Tibial artery (tissue), 4 donors: ENCODE measurements at regions not wholly inside any gene's neighbourhood (a gene's known extent, or its start where the extent isn't known, plus 50 kb on each side); places are given as distances from the start of the nearest gene placed in this dataset.
"Not testable (repeated sequence)": the region's sequence is repeated elsewhere in the genome, so short reads cannot be mapped to it uniquely, and the experiment has no call there.

Experiments
- DNase-seq, 2 donors: peaks; one replicate each; pipeline ENCODE4 v3.0.0-alpha.2; 2019
- H3K27ac ChIP-seq, 2 donors: fragments of 200-600 bp; sonication (generic) in 1 of 2; 1 replicate in 1 of 2; 2 replicates in 1 of 2; pipeline ENCODE4 v1.5.1; 2018 to 2019; ENCODE audit warnings: mild to moderate bottlenecking in 1 of 2
- H3K27me3 ChIP-seq, 2 donors: fragments of 200-600 bp; sonication (generic) in 1 of 2; one replicate each; pipeline versions ENCODE4 v1.5.1 to v1.6.0; 2016 to 2019
- H3K36me3 ChIP-seq, 3 donors: fragments of 200-600 bp; sonication (generic) in 2 of 3; one replicate each; pipeline ENCODE4 v1.5.1; 2016 to 2019; ENCODE audit warnings: mild to moderate bottlenecking in 2 of 3
- H3K4me1 ChIP-seq, 4 donors: fragments of 200-600 bp; sonication (generic) in 2 of 4; 1 replicate in 3 of 4; 2 replicates in 1 of 4; pipeline ENCODE4 v1.5.1; 2016 to 2019
- H3K4me3 ChIP-seq, 2 donors: fragments of 200-600 bp; sonication (generic) in 1 of 2; 1 replicate in 1 of 2; 2 replicates in 1 of 2; pipeline ENCODE4 v1.5.1; 2018 to 2019; ENCODE audit warnings: mild to moderate bottlenecking in 2 of 2
- H3K9me3 ChIP-seq, 3 donors: fragments of 200-600 bp; sonication (generic) in 1 of 3; one replicate each; pipeline ENCODE4 v1.5.1; 2016 to 2019
- intact Hi-C: fragments of 100-400 bp; cut with DNase I; formaldehyde crosslinking; loops from one replicate; pipeline ENCODE4 v1.15.0; 2023; ENCODE audit warnings: low total_unique reads
- TF ChIP-seq, protein P1 (sequence below), 2 experiments: fragments of 200-600 bp in 1 of 2; fragments of 450-650 bp in 1 of 2; IDR thresholded peaks; one replicate each; pipeline ENCODE4 v1.5.1; 2017 to 2019; ENCODE audit warnings: antibody characterized with exemption in 2 of 2, mild to moderate bottlenecking in 1 of 2, moderate library complexity in 1 of 2

DNA sequence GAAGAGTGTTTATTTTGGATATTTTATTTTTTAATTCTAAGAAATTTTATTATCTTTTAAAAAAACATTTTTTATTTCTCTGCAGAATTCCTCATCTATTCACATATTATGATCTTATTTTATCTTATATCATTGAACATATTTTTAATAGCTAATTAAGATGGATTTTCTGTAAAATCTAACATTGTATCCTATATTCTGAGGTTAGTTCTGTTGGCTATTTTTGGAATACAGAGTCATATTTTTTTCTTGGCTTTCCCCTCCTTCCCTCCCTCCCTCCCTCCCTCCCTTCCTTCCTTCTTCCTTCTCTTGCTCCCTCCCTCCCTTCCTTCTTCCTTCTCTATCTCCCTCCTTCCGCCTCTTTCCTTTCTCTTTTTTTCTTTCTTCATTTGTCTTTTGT is 2326.6 kb upstream of the RAG2 start:
- no peaks in the 10 kb centered on the region for H3K4me1 ChIP-seq
- H3K27ac ChIP-seq, result no peak overlapping the region
- H3K36me3 ChIP-seq, result no peaks in the 10 kb centered on the region
- intact Hi-C loops, result no loop called here
- H3K9me3 ChIP-seq, result no peaks in the 10 kb centered on the region
- H3K4me3 ChIP-seq, result no peak overlapping the region
- TF ChIP-seq, protein P1, sequence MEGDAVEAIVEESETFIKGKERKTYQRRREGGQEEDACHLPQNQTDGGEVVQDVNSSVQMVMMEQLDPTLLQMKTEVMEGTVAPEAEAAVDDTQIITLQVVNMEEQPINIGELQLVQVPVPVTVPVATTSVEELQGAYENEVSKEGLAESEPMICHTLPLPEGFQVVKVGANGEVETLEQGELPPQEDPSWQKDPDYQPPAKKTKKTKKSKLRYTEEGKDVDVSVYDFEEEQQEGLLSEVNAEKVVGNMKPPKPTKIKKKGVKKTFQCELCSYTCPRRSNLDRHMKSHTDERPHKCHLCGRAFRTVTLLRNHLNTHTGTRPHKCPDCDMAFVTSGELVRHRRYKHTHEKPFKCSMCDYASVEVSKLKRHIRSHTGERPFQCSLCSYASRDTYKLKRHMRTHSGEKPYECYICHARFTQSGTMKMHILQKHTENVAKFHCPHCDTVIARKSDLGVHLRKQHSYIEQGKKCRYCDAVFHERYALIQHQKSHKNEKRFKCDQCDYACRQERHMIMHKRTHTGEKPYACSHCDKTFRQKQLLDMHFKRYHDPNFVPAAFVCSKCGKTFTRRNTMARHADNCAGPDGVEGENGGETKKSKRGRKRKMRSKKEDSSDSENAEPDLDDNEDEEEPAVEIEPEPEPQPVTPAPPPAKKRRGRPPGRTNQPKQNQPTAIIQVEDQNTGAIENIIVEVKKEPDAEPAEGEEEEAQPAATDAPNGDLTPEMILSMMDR (IDR thresholded peaks at IDR 0.05), result no peak
- no peak for DNase-seq
- H3K27me3 ChIP-seq, result no peaks in the 10 kb centered on the region

DNA sequence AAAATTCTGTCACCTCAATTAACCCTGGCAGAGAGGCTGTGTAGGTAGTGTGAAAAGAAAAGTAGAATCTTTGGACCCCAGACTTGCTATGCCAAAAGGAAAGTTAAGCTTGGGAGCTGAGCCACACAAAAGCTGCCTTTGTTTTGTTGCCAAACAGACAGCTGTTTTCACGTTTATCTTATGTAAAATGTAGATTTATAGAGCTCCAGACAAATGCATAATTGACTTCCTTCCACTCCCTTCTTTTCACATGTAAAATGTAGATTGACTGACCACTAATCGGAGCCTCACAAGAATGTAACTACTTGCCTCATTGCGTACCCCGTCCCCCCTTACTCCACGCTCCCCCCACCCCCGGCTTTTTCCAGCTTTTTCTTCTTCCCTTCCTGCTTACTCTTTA is 2302.2 kb upstream of the RAG2 start:
- H3K4me1 ChIP-seq, result no peaks in the 10 kb centered on the region
- no peaks in the 10 kb centered on the region for H3K36me3 ChIP-seq
- H3K9me3 ChIP-seq, result no peaks in the 10 kb centered on the region
- DNase-seq, result no peak
- H3K27ac ChIP-seq, result no peak overlapping the region
- intact Hi-C loops, result no loop called here
- H3K4me3 ChIP-seq, result no peak overlapping the region
- TF ChIP-seq, protein P1 (IDR thresholded peaks at IDR 0.05), result no peak
- no peaks in the 10 kb centered on the region for H3K27me3 ChIP-seq

DNA sequence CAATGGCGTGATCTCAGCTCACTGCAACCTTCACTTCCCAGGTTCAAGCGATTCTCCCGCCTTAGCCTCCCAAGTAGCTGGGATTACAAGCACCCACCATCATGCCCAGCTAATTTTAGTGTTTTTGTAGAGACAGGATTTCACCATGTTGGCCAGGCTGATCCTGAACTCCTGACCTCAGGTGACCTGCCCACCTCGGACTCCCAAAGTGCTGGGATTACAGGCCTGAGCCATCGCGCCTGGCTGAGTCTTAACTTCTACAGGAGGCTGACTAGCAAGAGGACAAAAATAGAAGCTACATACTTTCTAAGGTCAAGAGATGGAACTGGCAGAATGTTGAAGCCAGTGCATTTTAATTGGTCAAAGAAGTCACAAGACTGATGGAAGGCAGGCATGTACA is 2296.2 kb upstream of the RAG2 start:
- not testable (repeated sequence) for H3K4me3 ChIP-seq, DNase-seq

DNA sequence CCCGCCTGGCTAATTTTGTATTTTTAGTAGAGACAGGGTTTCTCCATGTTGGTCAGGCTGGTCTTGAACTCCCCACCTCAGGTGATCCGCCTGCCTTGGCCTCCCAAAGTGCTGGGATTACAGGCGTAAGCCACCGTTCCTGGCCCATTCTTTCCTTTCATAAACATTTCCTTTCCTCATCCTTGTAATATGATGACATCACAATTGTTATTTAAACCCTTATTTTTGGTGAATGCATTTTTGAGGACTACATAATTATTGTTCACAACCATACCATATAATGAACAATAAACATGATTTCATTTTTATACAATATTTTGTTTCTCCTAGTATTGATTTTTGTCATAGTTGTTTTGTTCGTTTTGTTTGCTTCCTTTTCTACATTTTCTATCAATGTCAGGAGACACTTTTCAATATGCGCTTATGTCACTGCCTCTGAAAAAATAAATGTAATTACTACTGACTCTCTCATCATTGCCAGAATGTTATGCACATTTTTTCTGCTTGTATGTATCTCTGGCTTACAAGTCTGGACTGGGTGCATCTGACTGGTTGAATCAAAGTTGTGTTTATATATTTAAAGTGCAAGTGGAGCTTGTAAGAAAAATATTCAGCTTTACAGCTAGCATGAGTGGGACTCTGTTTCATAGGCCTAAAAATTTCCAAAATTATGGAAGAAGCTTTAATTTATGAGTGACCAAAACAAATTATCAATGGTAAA is 2286.3 kb upstream of the RAG2 start:
- H3K4me3 ChIP-seq, result no peak overlapping the region
- H3K27me3 ChIP-seq, result no peaks in the 10 kb centered on the region
- no peaks in the 10 kb centered on the region for H3K4me1 ChIP-seq
- TF ChIP-seq, protein P1 (IDR thresholded peaks at IDR 0.05), result no peak
- no peak overlapping the region for H3K27ac ChIP-seq
- intact Hi-C loops, result no loop called here
- no peaks in the 10 kb centered on the region for H3K36me3 ChIP-seq
- no peak for DNase-seq
- H3K9me3 ChIP-seq, result no peaks in the 10 kb centered on the region

More for the DNA sequence above, 2296.2 kb upstream of the RAG2 start:
- H3K27ac ChIP-seq, H3K27me3 ChIP-seq, H3K4me1 ChIP-seq, H3K9me3 ChIP-seq, H3K36me3 ChIP-seq, intact Hi-C loops: not testable (repeated sequence)

DNA sequence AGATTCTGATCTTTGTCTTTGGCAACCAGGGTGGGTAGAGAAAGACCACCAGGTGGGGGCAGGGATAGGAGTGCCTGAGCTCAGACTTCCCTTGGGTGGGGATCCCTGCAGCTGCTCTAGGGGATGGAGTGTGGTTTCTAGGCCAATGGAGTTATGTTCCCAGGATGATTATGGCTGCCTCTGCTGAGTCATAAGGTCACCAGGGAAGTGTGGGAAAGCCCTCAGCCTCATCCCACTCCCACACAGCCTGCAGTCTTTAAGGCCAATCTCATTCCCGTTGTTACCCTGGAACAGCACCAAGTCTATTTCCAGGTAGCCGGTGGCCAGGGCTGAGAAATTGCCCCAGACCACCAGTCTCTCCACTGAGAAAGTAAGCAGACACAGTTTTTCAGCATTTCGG is 2269.3 kb upstream of the RAG2 start:
- Histone ChIP-seq H3K27me3 (no peaks in the 10 kb centered on the region), H3K9me3 (no peaks in the 10 kb centered on the region), H3K4me1 (no peaks in the 10 kb centered on the region), H3K27ac (no peak overlapping the region), H3K36me3 (no peaks in the 10 kb centered on the region), H3K4me3 (no peak overlapping the region)
- intact Hi-C loops, result no loop called here
- no peak for DNase-seq
- TF ChIP-seq, protein P1 (IDR thresholded peaks at IDR 0.05), result no peak

DNA sequence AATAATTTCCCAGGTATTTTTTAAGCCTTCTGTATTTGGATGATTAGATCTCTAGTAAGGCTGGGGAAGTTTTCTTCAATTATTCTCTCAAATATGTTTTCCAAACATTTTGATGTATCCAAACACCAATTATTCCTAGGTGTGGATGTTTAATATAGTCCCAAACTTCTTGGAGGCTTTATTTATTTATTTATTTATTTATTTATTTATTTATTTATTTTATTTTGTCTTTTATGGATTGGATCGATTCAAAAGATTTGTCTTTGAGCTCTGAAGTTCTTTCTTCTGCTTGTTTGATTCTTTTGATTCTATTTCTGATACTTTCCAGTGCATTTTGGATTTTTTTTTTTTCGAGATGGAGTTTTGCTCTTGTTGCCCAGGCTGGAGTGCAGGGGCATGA is 2267.9 kb upstream of the RAG2 start:
- Histone ChIP-seq H3K36me3 (no peaks in the 10 kb centered on the region), H3K4me3 (no peak overlapping the region), H3K4me1 (no peaks in the 10 kb centered on the region), H3K9me3 (no peaks in the 10 kb centered on the region), H3K27ac (no peak overlapping the region), H3K27me3 (no peaks in the 10 kb centered on the region)
- no peak for DNase-seq
- TF ChIP-seq, protein P1 (IDR thresholded peaks at IDR 0.05), result no peak
- intact Hi-C loops, result no loop called here
